ENCODE measurements at regions not wholly inside any gene's neighbourhood (a gene's known extent, or its start where the extent isn't known, plus 50 kb on each side); places are given as distances from the start of the nearest gene placed in this dataset.

GRCh38 chr16:9687737-9688319, 494.4 kb downstream of the GRIN2A start:
- no peak for TF ChIP-seq TCF12 (IDR thresholded peaks at IDR 0.05; ENCODE audit: low read depth)
- no peak for TF ChIP-seq EGR1 (IDR thresholded peaks at IDR 0.05)
- no peak for TF ChIP-seq FOXM1 (IDR thresholded peaks at IDR 0.05; ENCODE audit: borderline replicate concordance, low read depth)
- TF ChIP-seq CEBPB (IDR thresholded peaks at IDR 0.05) = no peak
- TF ChIP-seq ZBTB7A (IDR thresholded peaks at IDR 0.05; ENCODE audit: low read depth) = no peak
- no peak for TF ChIP-seq NFIC (IDR thresholded peaks at IDR 0.05)
- no peak for TF ChIP-seq YY1 (IDR thresholded peaks at IDR 0.05; ENCODE audit: low read depth)
- TF ChIP-seq RAD21 (IDR thresholded peaks at IDR 0.05; ENCODE audit: low read depth) = no peak
- TF ChIP-seq EP300 (IDR thresholded peaks at IDR 0.05; ENCODE audit: borderline replicate concordance) = no peak
- TF ChIP-seq CREB1 (IDR thresholded peaks at IDR 0.05; ENCODE audit: low read depth) = no peak
- TF ChIP-seq TEAD4 (IDR thresholded peaks at IDR 0.05) = no peak

- TF ChIP-seq NFIC (IDR thresholded peaks at IDR 0.05) = no peak
- no peak for TF ChIP-seq CEBPB (IDR thresholded peaks at IDR 0.05)
- TF ChIP-seq ZBTB7A (IDR thresholded peaks at IDR 0.05; ENCODE audit: low read depth) = no peak
- no peak for TF ChIP-seq RAD21 (IDR thresholded peaks at IDR 0.05; ENCODE audit: low read depth)
- no peak for TF ChIP-seq TCF12 (IDR thresholded peaks at IDR 0.05; ENCODE audit: low read depth)
- TF ChIP-seq YY1 (IDR thresholded peaks at IDR 0.05; ENCODE audit: low read depth) = no peak
- TF ChIP-seq, protein P1, sequence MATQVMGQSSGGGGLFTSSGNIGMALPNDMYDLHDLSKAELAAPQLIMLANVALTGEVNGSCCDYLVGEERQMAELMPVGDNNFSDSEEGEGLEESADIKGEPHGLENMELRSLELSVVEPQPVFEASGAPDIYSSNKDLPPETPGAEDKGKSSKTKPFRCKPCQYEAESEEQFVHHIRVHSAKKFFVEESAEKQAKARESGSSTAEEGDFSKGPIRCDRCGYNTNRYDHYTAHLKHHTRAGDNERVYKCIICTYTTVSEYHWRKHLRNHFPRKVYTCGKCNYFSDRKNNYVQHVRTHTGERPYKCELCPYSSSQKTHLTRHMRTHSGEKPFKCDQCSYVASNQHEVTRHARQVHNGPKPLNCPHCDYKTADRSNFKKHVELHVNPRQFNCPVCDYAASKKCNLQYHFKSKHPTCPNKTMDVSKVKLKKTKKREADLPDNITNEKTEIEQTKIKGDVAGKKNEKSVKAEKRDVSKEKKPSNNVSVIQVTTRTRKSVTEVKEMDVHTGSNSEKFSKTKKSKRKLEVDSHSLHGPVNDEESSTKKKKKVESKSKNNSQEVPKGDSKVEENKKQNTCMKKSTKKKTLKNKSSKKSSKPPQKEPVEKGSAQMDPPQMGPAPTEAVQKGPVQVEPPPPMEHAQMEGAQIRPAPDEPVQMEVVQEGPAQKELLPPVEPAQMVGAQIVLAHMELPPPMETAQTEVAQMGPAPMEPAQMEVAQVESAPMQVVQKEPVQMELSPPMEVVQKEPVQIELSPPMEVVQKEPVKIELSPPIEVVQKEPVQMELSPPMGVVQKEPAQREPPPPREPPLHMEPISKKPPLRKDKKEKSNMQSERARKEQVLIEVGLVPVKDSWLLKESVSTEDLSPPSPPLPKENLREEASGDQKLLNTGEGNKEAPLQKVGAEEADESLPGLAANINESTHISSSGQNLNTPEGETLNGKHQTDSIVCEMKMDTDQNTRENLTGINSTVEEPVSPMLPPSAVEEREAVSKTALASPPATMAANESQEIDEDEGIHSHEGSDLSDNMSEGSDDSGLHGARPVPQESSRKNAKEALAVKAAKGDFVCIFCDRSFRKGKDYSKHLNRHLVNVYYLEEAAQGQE (IDR thresholded peaks at IDR 0.05; ENCODE audit: low read depth) = no peak
- no peak for TF ChIP-seq TAF1 (IDR thresholded peaks at IDR 0.05; ENCODE audit: low read depth)
- no peak for TF ChIP-seq CREB1 (IDR thresholded peaks at IDR 0.05; ENCODE audit: low read depth)
- no peak for TF ChIP-seq EP300 (IDR thresholded peaks at IDR 0.05; ENCODE audit: borderline replicate concordance)
- TF ChIP-seq USF1 (IDR thresholded peaks at IDR 0.05) = no peak
- no peak for TF ChIP-seq EGR1 (IDR thresholded peaks at IDR 0.05)
- TF ChIP-seq, protein P2, sequence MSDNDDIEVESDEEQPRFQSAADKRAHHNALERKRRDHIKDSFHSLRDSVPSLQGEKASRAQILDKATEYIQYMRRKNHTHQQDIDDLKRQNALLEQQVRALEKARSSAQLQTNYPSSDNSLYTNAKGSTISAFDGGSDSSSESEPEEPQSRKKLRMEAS (IDR thresholded peaks at IDR 0.05) = no peak
- no peak for TF ChIP-seq FOXM1 (IDR thresholded peaks at IDR 0.05; ENCODE audit: borderline replicate concordance, low read depth)
- no peak for TF ChIP-seq TEAD4 (IDR thresholded peaks at IDR 0.05)
Measured at GRCh38 chr16:9689597-9689996, 492.6 kb downstream of the GRIN2A start.

DNA sequence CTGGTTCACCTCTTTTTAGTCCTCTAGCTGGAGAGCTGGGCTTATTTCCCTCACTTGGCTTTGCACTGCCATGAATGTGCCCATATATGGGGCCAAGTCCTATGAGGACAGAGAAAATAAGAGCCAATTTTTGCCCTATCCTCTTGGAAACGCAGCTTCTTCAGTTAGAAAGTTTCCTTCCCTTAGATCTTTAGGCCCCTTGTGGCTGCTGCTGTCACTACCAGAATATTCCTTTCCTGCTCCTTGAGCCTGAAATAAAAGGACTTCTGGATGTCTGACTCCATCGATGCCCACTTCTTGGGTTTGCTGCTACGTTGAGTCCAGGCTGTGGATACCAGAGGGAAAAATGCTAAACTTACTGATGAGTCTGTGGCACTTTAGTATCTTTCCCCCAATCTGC, 487.1 kb downstream of the GRIN2A start:
- TF ChIP-seq CEBPB (IDR thresholded peaks at IDR 0.05) (no peak), EGR1 (IDR thresholded peaks at IDR 0.05) (no peak), YY1 (IDR thresholded peaks at IDR 0.05; ENCODE audit: low read depth) (no peak), TAF1 (IDR thresholded peaks at IDR 0.05; ENCODE audit: low read depth) (no peak), EP300 (IDR thresholded peaks at IDR 0.05; ENCODE audit: borderline replicate concordance) (no peak), TCF12 (IDR thresholded peaks at IDR 0.05; ENCODE audit: low read depth) (no peak), FOXM1 (IDR thresholded peaks at IDR 0.05; ENCODE audit: borderline replicate concordance, low read depth) (no peak), CREB1 (IDR thresholded peaks at IDR 0.05; ENCODE audit: low read depth) (no peak), TEAD4 (IDR thresholded peaks at IDR 0.05) (no peak), ZBTB7A (IDR thresholded peaks at IDR 0.05; ENCODE audit: low read depth) (no peak), USF1 (IDR thresholded peaks at IDR 0.05) (no peak), NFIC (IDR thresholded peaks at IDR 0.05) (no peak), RAD21 (IDR thresholded peaks at IDR 0.05; ENCODE audit: low read depth) (no peak)
- TF ChIP-seq, protein P2 (IDR thresholded peaks at IDR 0.05) = no peak
- TF ChIP-seq, protein P1 (IDR thresholded peaks at IDR 0.05; ENCODE audit: low read depth) = no peak

All from Ishikawa (cell line).